ENCODE measurements at regions not wholly inside any gene's neighbourhood (a gene's known extent, or its start where the extent isn't known, plus 50 kb on each side); places are given as distances from the start of the nearest gene placed in this dataset.
A peak's percentile ranks its signal among the peaks of the same experiment; 100 is the strongest.

DNA sequence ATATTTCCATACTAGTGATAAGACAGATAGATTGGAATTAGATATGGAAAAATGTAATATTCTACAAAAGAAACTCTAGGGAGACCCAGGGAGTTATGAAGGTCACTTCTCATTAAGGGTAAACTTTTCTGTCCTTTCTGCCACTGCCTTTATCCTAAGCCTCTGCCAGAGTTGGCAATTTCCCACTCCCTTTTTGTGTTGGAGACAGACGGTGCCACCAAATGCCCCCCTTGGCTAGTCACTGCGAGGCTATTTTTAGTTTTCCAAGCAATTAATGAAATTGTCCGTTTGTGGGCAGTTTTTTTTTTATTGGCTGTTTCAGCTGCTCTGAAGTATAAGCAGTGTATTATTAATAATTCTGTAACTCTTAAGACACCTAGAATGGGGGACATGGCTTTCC is 67.6 kb upstream of the TENM4 start:
- Mint-ChIP-seq H3K27me3 (ENCODE audit: insufficient read depth) (no peaks in the 10 kb centered on the region), H3K9me3 (no peaks in the 10 kb centered on the region), H3K4me1 (peaks cover 49% of the 10 kb centered on the region), H3K27ac (no peak overlapping the region), H3K4me3 (no peak overlapping the region), H3K36me3 (ENCODE audit: low read depth) (no peaks in the 10 kb centered on the region)
- Histone ChIP-seq H3K27me3 (ENCODE audit: control insufficient read depth, insufficient read depth, low read length, poor library complexity, severe bottlenecking) (no peaks in the 10 kb centered on the region), H3K9ac (ENCODE audit: extremely low read depth, low read length, poor library complexity, severe bottlenecking) (no peak overlapping the region), H3K9me3 (ENCODE audit: control insufficient read depth, low read length) (no peaks in the 10 kb centered on the region), H3K27ac (ENCODE audit: low read depth, low read length) (no peak overlapping the region), H3K4me1 (ENCODE audit: control insufficient read depth, insufficient read depth, low read length) (peaks cover 14% of the 10 kb centered on the region), H3K4me3 (ENCODE audit: low read length) (no peak overlapping the region), H3K36me3 (ENCODE audit: control insufficient read depth, insufficient read depth, low read length) (no peaks in the 10 kb centered on the region)
- TF ChIP-seq, protein P1, sequence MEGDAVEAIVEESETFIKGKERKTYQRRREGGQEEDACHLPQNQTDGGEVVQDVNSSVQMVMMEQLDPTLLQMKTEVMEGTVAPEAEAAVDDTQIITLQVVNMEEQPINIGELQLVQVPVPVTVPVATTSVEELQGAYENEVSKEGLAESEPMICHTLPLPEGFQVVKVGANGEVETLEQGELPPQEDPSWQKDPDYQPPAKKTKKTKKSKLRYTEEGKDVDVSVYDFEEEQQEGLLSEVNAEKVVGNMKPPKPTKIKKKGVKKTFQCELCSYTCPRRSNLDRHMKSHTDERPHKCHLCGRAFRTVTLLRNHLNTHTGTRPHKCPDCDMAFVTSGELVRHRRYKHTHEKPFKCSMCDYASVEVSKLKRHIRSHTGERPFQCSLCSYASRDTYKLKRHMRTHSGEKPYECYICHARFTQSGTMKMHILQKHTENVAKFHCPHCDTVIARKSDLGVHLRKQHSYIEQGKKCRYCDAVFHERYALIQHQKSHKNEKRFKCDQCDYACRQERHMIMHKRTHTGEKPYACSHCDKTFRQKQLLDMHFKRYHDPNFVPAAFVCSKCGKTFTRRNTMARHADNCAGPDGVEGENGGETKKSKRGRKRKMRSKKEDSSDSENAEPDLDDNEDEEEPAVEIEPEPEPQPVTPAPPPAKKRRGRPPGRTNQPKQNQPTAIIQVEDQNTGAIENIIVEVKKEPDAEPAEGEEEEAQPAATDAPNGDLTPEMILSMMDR (conservative IDR thresholded peaks at IDR 0.05), result no peak
- 72 to 100% methylated on average over 1 to 3 of the region's 3 CpGs for WGBS, 2 experiments (ENCODE audit: insufficient coverage in 1 of 2, insufficient read length in 1 of 2)
- DNase-seq, result no peak

DNA sequence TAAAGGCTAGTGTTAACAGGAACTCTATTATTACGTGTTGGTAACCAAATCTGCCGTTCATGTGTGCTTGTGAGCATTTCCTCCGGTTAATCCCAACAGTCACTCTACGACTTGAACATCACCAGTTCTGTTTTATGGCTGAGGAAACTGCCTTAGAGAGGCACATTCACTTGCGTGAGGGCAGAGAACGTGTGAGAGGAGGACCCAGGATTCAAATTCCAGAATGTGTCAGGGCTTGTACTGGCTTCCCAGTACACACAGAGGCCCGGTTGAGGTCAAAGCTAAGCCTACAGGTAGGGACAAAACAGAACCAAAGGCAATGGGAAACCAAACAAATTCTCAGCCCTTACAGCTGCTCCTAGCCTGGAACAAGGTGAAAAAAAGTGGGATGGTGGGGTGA is 66.9 kb upstream of the TENM4 start:
- H3K9me3 ChIP-seq (ENCODE audit: control insufficient read depth, low read length), result no peaks in the 10 kb centered on the region
- peaks cover 20% of the 10 kb centered on the region for H3K4me1 ChIP-seq (ENCODE audit: control insufficient read depth, insufficient read depth, low read length)
- no peak for DNase-seq
- H3K27ac Mint-ChIP-seq, result peak overlapping the region; percentile 38
- WGBS, 2 experiments (ENCODE audit: insufficient coverage in 1 of 2, insufficient read length in 1 of 2), result 91 to 95% methylated on average over 6 to 7 of the region's 7 CpGs
- TF ChIP-seq, protein P1 (conservative IDR thresholded peaks at IDR 0.05), result no peak
- no peaks in the 10 kb centered on the region for H3K36me3 ChIP-seq (ENCODE audit: control insufficient read depth, insufficient read depth, low read length)
- H3K4me3 ChIP-seq (ENCODE audit: low read length), result no peak overlapping the region
- no peak overlapping the region for H3K4me3 Mint-ChIP-seq
- H3K4me1 Mint-ChIP-seq, result peaks cover 51% of the 10 kb centered on the region
- H3K27ac ChIP-seq (ENCODE audit: low read depth, low read length), result no peak overlapping the region
- no peak overlapping the region for H3K9ac ChIP-seq (ENCODE audit: extremely low read depth, low read length, poor library complexity, severe bottlenecking)
- no peaks in the 10 kb centered on the region for H3K27me3 ChIP-seq (ENCODE audit: control insufficient read depth, insufficient read depth, low read length, poor library complexity, severe bottlenecking)
- no peaks in the 10 kb centered on the region for H3K9me3 Mint-ChIP-seq
- H3K36me3 Mint-ChIP-seq (ENCODE audit: low read depth), result no peaks in the 10 kb centered on the region
- no peaks in the 10 kb centered on the region for H3K27me3 Mint-ChIP-seq (ENCODE audit: insufficient read depth)

DNA sequence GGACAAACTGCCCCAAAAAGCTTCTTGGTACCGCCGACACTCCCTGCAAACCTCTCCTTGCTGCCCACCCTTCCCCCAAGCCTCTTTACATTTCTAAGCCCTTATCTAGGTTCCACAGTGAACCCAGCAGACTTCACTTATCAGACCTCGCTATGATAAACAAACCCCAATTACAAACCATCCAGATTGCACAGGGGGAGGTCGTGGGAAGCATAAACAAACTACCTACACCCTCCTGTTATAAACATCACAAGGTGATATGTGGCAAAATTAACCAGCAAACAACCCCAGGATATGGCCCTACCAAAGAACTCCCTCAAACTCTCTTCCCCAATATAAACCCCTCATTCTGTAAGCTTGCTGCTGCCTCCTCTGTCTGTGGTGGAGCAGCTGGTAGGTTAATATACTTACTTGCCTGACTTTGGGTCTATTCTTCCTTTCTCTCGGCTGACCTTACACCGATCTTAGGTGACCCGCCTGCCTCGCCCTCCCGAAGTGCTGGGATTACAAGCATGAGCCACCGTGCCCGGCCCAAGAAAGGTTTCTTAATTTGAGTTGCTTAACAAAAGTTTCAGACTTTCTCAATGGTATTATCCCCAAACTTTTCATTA is 66.0 kb upstream of the TENM4 start:
- H3K9me3 Mint-ChIP-seq, result no peaks in the 10 kb centered on the region
- no peak overlapping the region for H3K9ac ChIP-seq (ENCODE audit: extremely low read depth, low read length, poor library complexity, severe bottlenecking)
- H3K27ac ChIP-seq (ENCODE audit: low read depth, low read length), result no peak overlapping the region
- TF ChIP-seq, protein P1 (conservative IDR thresholded peaks at IDR 0.05), result no peak
- no peaks in the 10 kb centered on the region for H3K9me3 ChIP-seq (ENCODE audit: control insufficient read depth, low read length)
- DNase-seq, result peak; percentile 77
- H3K4me1 Mint-ChIP-seq, result peaks cover 47% of the 10 kb centered on the region
- WGBS, 2 experiments (ENCODE audit: insufficient coverage in 1 of 2, insufficient read length in 1 of 2), result 58 to 62% methylated on average over 10 to 11 of the region's 11 CpGs
- no peaks in the 10 kb centered on the region for H3K27me3 Mint-ChIP-seq (ENCODE audit: insufficient read depth)
- H3K27ac Mint-ChIP-seq, result peak overlapping the region; percentile 72
- no peaks in the 10 kb centered on the region for H3K36me3 Mint-ChIP-seq (ENCODE audit: low read depth)
- H3K4me1 ChIP-seq (ENCODE audit: control insufficient read depth, insufficient read depth, low read length), result peaks cover 20% of the 10 kb centered on the region
- H3K27me3 ChIP-seq (ENCODE audit: control insufficient read depth, insufficient read depth, low read length, poor library complexity, severe bottlenecking), result no peaks in the 10 kb centered on the region
- H3K4me3 Mint-ChIP-seq, result peak overlapping the region; percentile 15
- H3K36me3 ChIP-seq (ENCODE audit: control insufficient read depth, insufficient read depth, low read length), result no peaks in the 10 kb centered on the region
- no peak overlapping the region for H3K4me3 ChIP-seq (ENCODE audit: low read length)

Measured in endodermal cell (in vitro differentiated cells).